Panc1 (cell line): ENCODE measurements at regions not wholly inside any gene's neighbourhood (a gene's known extent, or its start where the extent isn't known, plus 50 kb on each side); places are given as distances from the start of the nearest gene placed in this dataset.

Experiments used
- CTCF ChIP-seq: fragments of 450-650 bp; IDR thresholded peaks from 2 replicates; pipeline ENCODE4 v1.5.1; 2017; ENCODE audit warnings: mild to moderate bottlenecking
- TCF7L2 ChIP-seq: IDR thresholded peaks from 2 replicates; pipeline ENCODE4 v1.6.1; 2011; ENCODE audit warnings: mild to moderate bottlenecking, low read depth, low read length, inconsistent platforms

GRCh38 chr14:99007795-99008194, 264.2 kb downstream of the BCL11B start:
- no peak for TF ChIP-seq TCF7L2
- TF ChIP-seq CTCF = no peak
